GM18511 (cell line): ENCODE measurements at regions not wholly inside any gene's neighbourhood (a gene's known extent, or its start where the extent isn't known, plus 50 kb on each side); places are given as distances from the start of the nearest gene placed in this dataset.

Experiments used
- ATAC-seq: cut with Tn5 transposase; IDR thresholded peaks from one replicate; pipeline ENCODE4 v1.9.1; 2021; ENCODE audit warnings: mild to moderate bottlenecking, moderate library complexity; ENCODE audit not compliant: unreplicated experiment

GRCh38 chr7:52712938-52713337, 322.5 kb upstream of the POM121L12 start:
- ATAC-seq, result no peak

- ATAC-seq, result no peak
Measured at GRCh38 chr7:52711951-52712350, 323.5 kb upstream of the POM121L12 start.

GRCh38 chr7:52708846-52709245, 326.6 kb upstream of the POM121L12 start:
- ATAC-seq, result no peak

DNA sequence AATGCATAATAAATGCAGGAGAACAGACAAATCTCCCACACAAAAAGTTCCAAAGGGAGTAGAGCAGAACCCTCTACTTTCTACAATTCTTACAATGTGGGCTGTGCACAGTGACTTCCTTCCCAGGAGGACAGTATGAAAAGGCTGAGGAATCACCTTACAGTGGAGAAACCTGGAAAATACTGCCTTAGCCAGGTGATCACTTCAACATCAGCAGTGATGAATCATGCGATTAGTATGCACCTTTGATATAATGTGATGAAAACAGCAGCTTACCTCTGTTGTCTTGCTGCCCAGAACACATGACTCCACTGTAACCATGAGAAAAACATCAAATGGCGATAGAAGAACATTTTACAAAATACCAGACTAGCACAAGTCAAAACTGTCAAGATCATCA, 329.7 kb upstream of the POM121L12 start:
- ATAC-seq, result no peak

DNA sequence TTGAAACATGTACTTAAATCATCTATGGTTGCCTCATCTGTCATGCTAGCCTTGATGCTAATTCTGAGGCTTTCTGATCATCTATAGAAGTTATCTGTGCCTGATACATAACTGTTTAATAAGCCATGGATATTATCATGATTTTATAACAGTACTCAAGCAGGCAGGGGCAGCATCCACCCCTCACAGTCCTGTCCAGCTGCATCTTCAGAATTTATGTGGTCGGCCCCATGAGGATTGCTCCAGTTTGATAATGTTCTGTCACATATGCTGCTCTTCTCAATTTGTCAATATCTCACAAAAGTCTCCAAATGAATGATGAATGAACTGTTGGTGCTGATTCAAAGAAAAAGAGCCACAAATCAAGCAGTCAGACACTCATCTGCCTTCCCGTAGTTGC, 335.1 kb upstream of the POM121L12 start:
- ATAC-seq, result no peak

DNA sequence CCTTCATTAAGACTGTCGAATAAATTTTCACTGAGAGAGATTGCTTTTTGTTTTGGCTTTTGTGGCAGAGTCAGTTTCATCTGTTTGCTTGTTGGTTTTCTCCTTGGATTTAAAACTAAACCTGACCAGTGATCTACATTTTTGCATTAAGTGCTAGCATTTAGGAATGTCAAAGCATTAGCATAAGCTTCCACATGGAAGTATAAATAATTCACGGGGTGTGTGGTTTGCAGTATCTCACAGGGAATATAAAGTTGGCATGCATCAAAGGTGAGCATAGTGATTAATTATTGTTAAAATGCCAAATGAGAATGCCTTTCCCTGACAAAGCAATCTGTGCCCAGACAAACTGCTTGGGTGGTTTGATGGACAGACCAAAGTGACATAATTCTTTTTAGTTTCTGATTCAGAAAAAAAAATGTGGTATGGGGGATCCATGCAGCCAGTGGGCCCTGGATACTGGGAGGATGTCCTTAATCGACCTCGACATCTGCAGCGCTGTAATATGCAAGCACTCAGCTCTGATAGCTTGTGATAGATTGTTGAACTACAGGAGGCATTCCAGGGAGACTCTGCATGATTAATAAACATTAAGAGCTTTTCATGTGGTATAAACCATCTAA, 339.3 kb upstream of the POM121L12 start:
- no peak for ATAC-seq

GRCh38 chr7:52691257-52691656, 344.2 kb upstream of the POM121L12 start:
- ATAC-seq, result no peak

DNA sequence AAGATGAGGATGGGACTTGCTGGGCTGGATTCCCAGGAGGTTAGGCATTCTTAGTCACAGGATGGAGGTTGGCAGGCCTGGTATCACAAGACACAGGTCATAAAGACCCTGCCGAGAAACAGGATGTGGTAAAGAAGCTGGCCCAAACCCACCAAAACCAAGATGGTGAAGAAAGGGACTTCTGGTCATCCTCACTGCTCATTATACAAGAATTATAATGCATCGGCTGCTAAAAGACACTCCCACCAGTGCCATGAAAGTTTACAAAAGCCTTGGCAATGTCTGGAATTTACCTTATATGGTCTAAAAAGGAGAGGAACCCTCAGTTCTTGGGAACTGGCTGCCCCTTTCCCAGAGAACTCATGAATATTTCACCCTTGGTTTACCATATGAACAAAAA, 345.5 kb upstream of the POM121L12 start:
- no peak for ATAC-seq

GRCh38 chr7:52685333-52685732, 350.1 kb upstream of the POM121L12 start:
- no peak for ATAC-seq

DNA sequence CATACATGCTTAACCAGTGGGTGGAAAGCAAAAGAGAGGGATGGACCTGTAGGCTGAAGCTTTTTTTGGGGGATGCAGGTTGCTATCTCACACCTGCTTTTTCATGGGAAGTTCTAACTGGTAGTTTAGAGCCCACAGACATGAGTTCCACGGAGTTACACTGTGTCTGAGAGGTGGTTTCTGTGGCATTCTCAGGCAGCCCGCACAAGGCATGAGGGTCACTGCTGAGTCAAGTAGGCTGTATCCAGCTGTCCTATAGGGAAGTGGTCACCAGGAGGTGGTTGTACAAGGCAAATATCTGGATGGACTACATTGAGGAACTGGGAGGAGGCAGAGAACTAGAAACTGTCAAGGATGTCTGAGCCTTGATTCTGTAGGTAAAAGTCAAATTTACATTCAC, 351.0 kb upstream of the POM121L12 start:
- no peak for ATAC-seq

- ATAC-seq, result no peak
Measured at GRCh38 chr7:52682993-52683392, 352.4 kb upstream of the POM121L12 start.

GRCh38 chr7:52670608-52671225, 364.7 kb upstream of the POM121L12 start:
- ATAC-seq, result no peak

- no peak for ATAC-seq
Measured at GRCh38 chr7:52669031-52669430, 366.4 kb upstream of the POM121L12 start.

GRCh38 chr7:52668435-52668834, 367.0 kb upstream of the POM121L12 start:
- no peak for ATAC-seq

DNA sequence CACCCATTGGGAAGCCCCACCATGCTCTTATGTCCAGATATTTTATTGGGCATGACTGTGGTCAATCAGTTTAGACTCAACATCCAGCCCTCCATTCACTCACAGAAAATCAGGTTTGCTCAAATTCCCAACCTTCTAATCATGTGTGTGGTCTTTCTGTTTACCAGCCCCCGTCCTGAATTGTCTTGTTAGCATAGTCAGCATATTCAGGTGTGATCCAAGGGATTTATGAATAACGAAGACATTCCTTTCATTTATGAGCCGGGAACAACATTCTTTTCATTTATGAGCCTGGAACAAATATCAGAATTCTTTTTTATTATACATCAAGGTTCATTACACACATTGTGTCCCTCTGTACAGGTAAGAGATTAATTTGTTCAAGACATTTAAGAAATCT, 376.3 kb upstream of the POM121L12 start:
- no peak for ATAC-seq

DNA sequence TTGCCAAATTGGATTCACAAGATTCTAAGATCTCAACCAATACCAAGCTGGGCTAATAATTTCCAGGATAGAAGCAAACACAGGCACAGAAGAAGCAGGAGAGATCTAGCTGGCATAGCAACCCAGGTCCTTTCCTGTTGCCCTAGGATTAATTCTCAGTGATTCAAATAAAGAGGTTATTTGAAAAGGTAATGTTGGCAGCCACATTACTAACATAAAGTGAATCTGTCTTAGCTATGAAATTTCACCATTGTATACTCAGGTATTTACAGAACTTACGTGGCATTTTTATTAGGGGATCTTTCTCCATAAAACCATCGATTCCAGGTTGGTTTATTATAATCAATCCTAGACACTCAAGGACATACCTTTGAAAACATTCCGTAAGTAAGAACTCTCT, 379.3 kb upstream of the POM121L12 start:
- ATAC-seq, result no peak

DNA sequence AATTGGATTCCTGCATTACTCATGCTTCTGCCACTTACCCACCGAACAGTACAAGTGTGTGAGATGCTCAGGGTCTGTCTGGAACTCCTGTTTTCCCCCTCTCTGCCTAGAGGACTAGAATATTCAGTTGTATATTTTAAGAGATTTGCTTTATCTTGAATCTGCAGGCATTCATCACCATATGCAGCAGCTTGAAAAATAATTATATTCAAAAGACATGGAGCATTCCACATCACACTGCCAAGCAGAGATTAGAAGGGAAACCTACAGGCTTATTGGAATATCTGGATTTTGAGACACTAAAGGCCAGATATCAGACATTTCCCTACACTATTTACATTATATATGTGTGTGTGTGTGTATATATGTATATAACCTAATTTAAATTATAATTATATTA, 382.8 kb upstream of the POM121L12 start:
- ATAC-seq, result no peak

DNA sequence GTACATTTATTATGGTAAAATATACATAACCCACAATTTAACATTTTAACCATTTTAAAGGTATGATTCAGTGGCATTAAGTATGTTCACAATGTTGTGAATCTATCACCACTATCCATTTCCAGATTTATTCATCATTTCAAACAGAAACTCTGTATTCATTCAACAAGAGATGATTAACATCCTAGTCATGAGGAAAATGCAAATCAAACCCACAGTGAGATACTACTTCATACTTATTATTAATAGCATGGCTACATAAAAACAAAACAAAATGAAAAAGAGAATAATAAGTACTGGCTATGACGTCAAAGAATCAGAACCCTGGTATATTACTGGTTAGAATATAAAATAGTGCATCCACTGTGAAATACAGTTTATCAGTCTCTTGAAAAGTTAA, 386.6 kb upstream of the POM121L12 start:
- no peak for ATAC-seq

- no peak for ATAC-seq
Measured at GRCh38 chr7:52647046-52647445, 388.4 kb upstream of the POM121L12 start.

DNA sequence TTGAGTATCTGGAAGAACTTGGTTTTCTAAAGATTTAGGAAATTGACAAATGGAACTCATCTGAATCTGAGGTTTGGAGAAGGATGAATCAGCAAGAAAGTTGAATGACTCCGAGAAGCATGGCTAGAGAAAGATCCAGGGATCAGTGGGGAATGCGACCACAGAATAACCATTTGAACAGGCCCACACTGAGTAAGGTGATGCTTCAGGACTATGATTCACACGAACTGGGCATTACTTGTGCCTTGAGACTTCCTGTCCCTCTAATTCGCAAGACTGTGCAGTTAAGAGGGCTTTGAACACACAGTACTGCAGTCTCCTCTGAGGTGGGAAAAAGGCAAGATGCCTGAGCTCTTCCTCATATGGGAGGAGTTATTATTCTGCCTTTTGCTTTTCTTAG, 395.5 kb upstream of the POM121L12 start:
- no peak for ATAC-seq

- no peak for ATAC-seq
Measured at GRCh38 chr7:52639126-52639525, 396.3 kb upstream of the POM121L12 start.

- no peak for ATAC-seq
Measured at GRCh38 chr7:52635021-52635420, 400.4 kb upstream of the POM121L12 start.

GRCh38 chr7:52620849-52621248, 414.6 kb upstream of the POM121L12 start:
- ATAC-seq, result no peak
